GM21423 (cell line): ENCODE measurements at regions not wholly inside any gene's neighbourhood (a gene's known extent, or its start where the extent isn't known, plus 50 kb on each side); places are given as distances from the start of the nearest gene placed in this dataset.

Experiments
- ATAC-seq: cut with Tn5 transposase; IDR thresholded peaks from one replicate; pipeline ENCODE4 v1.9.1; 2021; ENCODE audit warnings: mild to moderate bottlenecking, moderate library complexity; ENCODE audit not compliant: unreplicated experiment

GRCh38 chr6:91860541-91861335 is 1273.9 kb upstream of the MAP3K7 start:
- no peak for ATAC-seq

- ATAC-seq = no peak
Measured at GRCh38 chr6:91852252-91852651, 1265.4 kb upstream of the MAP3K7 start.

GRCh38 chr6:91834813-91835212 is 1247.9 kb upstream of the MAP3K7 start:
- no peak for ATAC-seq

- ATAC-seq = no peak
Measured at GRCh38 chr6:91827151-91827550, 1240.3 kb upstream of the MAP3K7 start.

- no peak for ATAC-seq
Measured at GRCh38 chr6:91826128-91826527, 1239.3 kb upstream of the MAP3K7 start.

GRCh38 chr6:91824331-91824730 is 1237.5 kb upstream of the MAP3K7 start:
- ATAC-seq = no peak

GRCh38 chr6:91822581-91822980 is 1235.7 kb upstream of the MAP3K7 start:
- no peak for ATAC-seq

GRCh38 chr6:91816335-91816734 is 1229.5 kb upstream of the MAP3K7 start:
- no peak for ATAC-seq

GRCh38 chr6:91813641-91814040 is 1226.8 kb upstream of the MAP3K7 start:
- no peak for ATAC-seq

GRCh38 chr6:91812596-91813274 is 1225.9 kb upstream of the MAP3K7 start:
- ATAC-seq = no peak

- no peak for ATAC-seq
Measured at GRCh38 chr6:91804981-91805380, 1218.1 kb upstream of the MAP3K7 start.

- ATAC-seq = no peak
Measured at GRCh38 chr6:91802431-91802830, 1215.6 kb upstream of the MAP3K7 start.

- no peak for ATAC-seq
Measured at GRCh38 chr6:91796603-91797002, 1209.7 kb upstream of the MAP3K7 start.

GRCh38 chr6:91788501-91788900 is 1201.6 kb upstream of the MAP3K7 start:
- no peak for ATAC-seq

- ATAC-seq = no peak
Measured at GRCh38 chr6:91786474-91787184, 1199.8 kb upstream of the MAP3K7 start.

GRCh38 chr6:91782802-91783201 is 1195.9 kb upstream of the MAP3K7 start:
- ATAC-seq = no peak

GRCh38 chr6:91781946-91782345 is 1195.1 kb upstream of the MAP3K7 start:
- ATAC-seq = no peak

GRCh38 chr6:91780270-91780669 is 1193.4 kb upstream of the MAP3K7 start:
- no peak for ATAC-seq

- no peak for ATAC-seq
Measured at GRCh38 chr6:91761621-91762020, 1174.7 kb upstream of the MAP3K7 start.

GRCh38 chr6:91754691-91755090 is 1167.8 kb upstream of the MAP3K7 start:
- ATAC-seq = no peak

- ATAC-seq = no peak
Measured at GRCh38 chr6:91751526-91751925, 1164.7 kb upstream of the MAP3K7 start.

GRCh38 chr6:91744566-91744965 is 1157.7 kb upstream of the MAP3K7 start:
- no peak for ATAC-seq
